K562 (cell line): ENCODE measurements at regions not wholly inside any gene's neighbourhood (a gene's known extent, or its start where the extent isn't known, plus 50 kb on each side); places are given as distances from the start of the nearest gene placed in this dataset.

Source experiments
- ATAC-seq: fragments of 200-7000 bp; cut with Tn5 transposase; 3 replicates; pipeline ENCODE4 v1.9.1; 2020; ENCODE audit warnings: moderate library complexity
- BruUV-seq: library from RNA; stranded (reverse); fragments of 400-500 nt; replicated peaks from 2 replicates; lab custom pipeline; 2021; lab: Mats Ljungman, UMichigan
- CTCF ChIA-PET: fragments of 300-600 bp; formaldehyde crosslinking; extraction: SDS; loops from one replicate; lab custom pipeline; 2021; ENCODE audit warnings: low intra/inter-chr PET ratio; lab: Yijun Ruan, JAX
- POLR2A ChIA-PET: fragments of 300-600, 350-650 bp; sonication (Branson Sonifier 250); formaldehyde crosslinking; extraction: SDS; loops from one replicate; lab custom pipeline; 2021; ENCODE audit warnings: antibody characterized with exemption, inconsistent platforms; lab: Yijun Ruan, JAX
- DNase-seq, 4 experiments: peaks; one replicate each; pipeline versions ENCODE4 v3.0.0 to v3.0.0-alpha.2; 2011 to 2018; ENCODE audit warnings: low spot score in 3 of 4, mixed read lengths in 3 of 4; ENCODE audit errors: extremely low read depth in 1 of 4
- FAIRE-seq: peaks from 2 replicates; lab custom pipeline; 2011; peaks lifted over from hg19 to GRCh38; lab: Jason Lieb, UNC
- H2AFZ ChIP-seq: 2 replicates; pipeline ENCODE4 v1.6.0; 2011; ENCODE audit warnings: low read depth, low read length, control low read depth, inconsistent platforms
- H3K27ac ChIP-seq: fragments of 200-600 bp; 3 replicates; pipeline ENCODE4 v1.8.0; 2011; ENCODE audit warnings: low read depth, mild to moderate bottlenecking, control low read depth, inconsistent platforms, low read length, moderate library complexity, mixed read lengths; ENCODE audit errors: extremely low read depth
- H3K27me3 ChIP-seq, 2 experiments: fragments of 300-600 bp in 1 of 2; 2 replicates in 1 of 2; 3 replicates in 1 of 2; pipeline versions ENCODE4 v1.6.0 to v1.8.0; 2011; ENCODE audit warnings: inconsistent platforms in 2 of 2, low read length in 2 of 2, mild to moderate bottlenecking in 1 of 2, mixed read lengths in 1 of 2, moderate library complexity in 1 of 2; ENCODE audit not compliant: control insufficient read depth in 2 of 2, insufficient read depth in 2 of 2
- H3K36me3 ChIP-seq: fragments of 300-600 bp; 3 replicates; pipeline ENCODE4 v1.8.0; 2011; ENCODE audit warnings: mild to moderate bottlenecking, low read length, inconsistent platforms; ENCODE audit not compliant: control insufficient read depth, insufficient read depth
- H3K4me1 ChIP-seq, 2 experiments: fragments of 200-600 bp in 1 of 2; replicated peaks in 1 of 2; 2 replicates in 1 of 2; 3 replicates in 1 of 2; pipeline versions ENCODE4 v1.5.1 to v1.8.0; 2011; ENCODE audit warnings: inconsistent platforms in 2 of 2, low read length in 2 of 2, mild to moderate bottlenecking in 1 of 2, mixed read lengths in 1 of 2, moderate library complexity in 1 of 2; ENCODE audit not compliant: control insufficient read depth in 2 of 2, insufficient read depth in 2 of 2
- H3K4me2 ChIP-seq: 2 replicates; pipeline ENCODE4 v1.6.1; 2011; ENCODE audit warnings: low read length, control low read depth, inconsistent platforms, mixed read lengths; ENCODE audit not compliant: insufficient read depth
- H3K4me3 ChIP-seq: fragments of 200-600 bp; sonication (generic), shearing (Covaris generic); 2 replicates; pipeline ENCODE4 v1.5.1; 2016; ENCODE audit warnings: control low read depth, inconsistent platforms
- H3K79me2 ChIP-seq: fragments of 200-600 bp; 3 replicates; pipeline ENCODE4 v1.8.0; 2011; ENCODE audit warnings: low read length, inconsistent platforms; ENCODE audit not compliant: control insufficient read depth, insufficient read depth
- H3K9ac ChIP-seq, 2 experiments: 2 replicates each; pipeline versions ENCODE4 v1.6.0 to v1.6.1; 2011; ENCODE audit warnings: low read depth in 2 of 2, low read length in 2 of 2, control low read depth in 1 of 2, inconsistent platforms in 1 of 2, mild to moderate bottlenecking in 1 of 2, mixed read lengths in 1 of 2; ENCODE audit not compliant: insufficient read depth in 1 of 2
- H3K9me1 ChIP-seq: one replicate; pipeline ENCODE4 v1.6.0; 2011; ENCODE audit warnings: inconsistent platforms, mild to moderate bottlenecking, low read length, moderate library complexity; ENCODE audit not compliant: control insufficient read depth, insufficient read depth
- H3K9me3 ChIP-seq: replicated peaks from 2 replicates; pipeline ENCODE4 v1.5.1; 2011; ENCODE audit warnings: low read depth, low read length, inconsistent platforms; ENCODE audit not compliant: control insufficient read depth, insufficient read depth
- H4K20me1 ChIP-seq: replicated peaks from 2 replicates; pipeline ENCODE4 v1.6.1; 2011; ENCODE audit warnings: low read length, inconsistent platforms, mixed read lengths; ENCODE audit not compliant: control insufficient read depth, insufficient read depth
- ASH1L ChIP-seq: fragments of 450-650 bp; IDR thresholded peaks from 2 replicates; pipeline ENCODE4 v1.6.1; 2018; ENCODE audit warnings: borderline replicate concordance, mild to moderate bottlenecking, low read depth; ENCODE audit not compliant: partially characterized antibody
- C11orf30 ChIP-seq: fragments of 450-650 bp; IDR thresholded peaks from 2 replicates; pipeline ENCODE4 v1.6.1; 2016; ENCODE audit warnings: low read depth, mild to moderate bottlenecking
- MAFG ChIP-seq: fragments of 450-650 bp; conservative IDR thresholded peaks from 2 replicates; pipeline ENCODE4 v1.6.1; 2016; ENCODE audit warnings: missing genetic modification characterization, missing compliant biosample characterization
- MAFK ChIP-seq: IDR thresholded peaks from 2 replicates; pipeline ENCODE4 v1.6.1; 2011; ENCODE audit warnings: low read length, improper control_type of control experiment
- SNRNP70 ChIP-seq: fragments of 200-400 bp; formaldehyde crosslinking; optimal IDR thresholded peaks from 2 replicates; pipeline ENCODE3; 2017; ENCODE audit warnings: low read depth, low read length
- ZNF316 ChIP-seq: fragments of 450-650 bp; IDR thresholded peaks from 2 replicates; pipeline ENCODE4 v1.6.1; 2016
- WGBS: fragments of 100-300 bp; shearing (Covaris generic); methylation state at CpG from one replicate; pipeline ENCODE4 v1.1.6; 2016; ENCODE audit warnings: low coverage, mixed read lengths; ENCODE audit not compliant: insufficient coverage; ENCODE audit errors: missing lambda C conversion rate; 5-methylcytosine and 5-hydroxymethylcytosine counted together
- in situ Hi-C: fragments of 300-500 bp; cut with MboI; formaldehyde crosslinking; loops from 4 replicates; pipeline ENCODE4 v1.15.0; 2018; ENCODE audit warnings: inconsistent platforms, mixed read lengths
- intact Hi-C: fragments of 100-400 bp; cut with micrococcal nuclease; formaldehyde crosslinking; loops from 2 replicates; pipeline ENCODE4 v1.14.2; 2022
- TF ChIP-seq, protein P1 (sequence below), 2 experiments: IDR thresholded peaks in 1 of 2; conservative IDR thresholded peaks in 1 of 2; 2 replicates each; pipeline ENCODE4 v1.6.1; 2016; ENCODE audit warnings: low read depth in 2 of 2, mild to moderate bottlenecking in 1 of 2, missing compliant biosample characterization in 1 of 2, missing genetic modification characterization in 1 of 2, moderate library complexity in 1 of 2
- TF ChIP-seq, protein P2 (sequence below): IDR thresholded peaks from 2 replicates; pipeline ENCODE4 v1.6.1; 2011; ENCODE audit warnings: borderline replicate concordance, low read depth, mild to moderate bottlenecking, moderate library complexity, low read length; ENCODE audit not compliant: insufficient read depth, poor library complexity, severe bottlenecking

DNA sequence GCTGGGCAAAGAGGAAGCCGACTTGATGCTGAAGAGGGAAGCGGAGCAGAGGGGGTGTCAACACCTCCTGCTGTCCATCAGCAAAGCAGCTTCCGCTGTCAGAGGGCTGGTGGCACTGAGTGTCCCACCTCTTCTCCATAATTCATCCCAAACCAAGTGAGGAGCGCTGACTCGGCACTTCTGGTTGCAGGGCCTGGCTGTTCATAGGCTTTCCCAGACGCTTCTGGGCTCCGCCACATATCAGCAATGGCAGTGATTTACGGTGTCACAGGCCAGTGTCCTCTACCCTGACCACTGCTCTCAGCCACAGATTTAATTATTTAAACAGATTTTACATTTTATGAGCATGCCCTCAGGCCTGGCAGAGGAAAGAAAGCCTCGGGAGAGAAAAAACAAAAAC lies 70.1 kb upstream of the TENM4 start:
- no peaks in the 10 kb centered on the region for H3K9me1 ChIP-seq
- H3K27me3 ChIP-seq: no peaks in the 10 kb centered on the region
- ChIA-PET POLR2A (no interaction called here), CTCF (no interaction called here)
- WGBS: 0% methylated on average over 7 of the region's 9 CpGs
- intact Hi-C loops (no loop called here), in situ Hi-C loops (no loop called here)
- ATAC-seq (no peak), DNase-seq (no peak), FAIRE-seq (no peak)
- H3K36me3 ChIP-seq: no peaks in the 10 kb centered on the region
- H4K20me1 ChIP-seq: no peaks in the 10 kb centered on the region
- H3K27ac ChIP-seq: no peak overlapping the region
- H3K4me1 ChIP-seq: no peaks in the 10 kb centered on the region
- H3K9ac ChIP-seq: no peak overlapping the region
- no peak overlapping the region for H2AFZ ChIP-seq
- no peaks in the 10 kb centered on the region for H3K79me2 ChIP-seq
- TF ChIP-seq ASH1L (no peak), MAFK (peak; percentile 56), C11orf30 (peak; percentile 52), ZNF316 (0 out of 2 replicates have a peak, but pooled peaks have one; percentile 31), MAFG (tag) (0 out of 2 replicates have a peak, but pooled peaks have one; percentile 29), SNRNP70 (no peak)
- TF ChIP-seq, protein P1, sequence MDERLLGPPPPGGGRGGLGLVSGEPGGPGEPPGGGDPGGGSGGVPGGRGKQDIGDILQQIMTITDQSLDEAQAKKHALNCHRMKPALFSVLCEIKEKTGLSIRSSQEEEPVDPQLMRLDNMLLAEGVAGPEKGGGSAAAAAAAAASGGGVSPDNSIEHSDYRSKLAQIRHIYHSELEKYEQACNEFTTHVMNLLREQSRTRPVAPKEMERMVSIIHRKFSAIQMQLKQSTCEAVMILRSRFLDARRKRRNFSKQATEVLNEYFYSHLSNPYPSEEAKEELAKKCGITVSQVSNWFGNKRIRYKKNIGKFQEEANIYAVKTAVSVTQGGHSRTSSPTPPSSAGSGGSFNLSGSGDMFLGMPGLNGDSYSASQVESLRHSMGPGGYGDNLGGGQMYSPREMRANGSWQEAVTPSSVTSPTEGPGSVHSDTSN (CRISPR knock-in tag; IDR thresholded peaks at IDR 0.05; ENCODE audit: low read depth): no peak
- TF ChIP-seq, protein P1 (tag; conservative IDR thresholded peaks at IDR 0.05; ENCODE audit: low read depth): 0 out of 2 replicates have a peak, but pooled peaks have one; percentile 10
- TF ChIP-seq, protein P2, sequence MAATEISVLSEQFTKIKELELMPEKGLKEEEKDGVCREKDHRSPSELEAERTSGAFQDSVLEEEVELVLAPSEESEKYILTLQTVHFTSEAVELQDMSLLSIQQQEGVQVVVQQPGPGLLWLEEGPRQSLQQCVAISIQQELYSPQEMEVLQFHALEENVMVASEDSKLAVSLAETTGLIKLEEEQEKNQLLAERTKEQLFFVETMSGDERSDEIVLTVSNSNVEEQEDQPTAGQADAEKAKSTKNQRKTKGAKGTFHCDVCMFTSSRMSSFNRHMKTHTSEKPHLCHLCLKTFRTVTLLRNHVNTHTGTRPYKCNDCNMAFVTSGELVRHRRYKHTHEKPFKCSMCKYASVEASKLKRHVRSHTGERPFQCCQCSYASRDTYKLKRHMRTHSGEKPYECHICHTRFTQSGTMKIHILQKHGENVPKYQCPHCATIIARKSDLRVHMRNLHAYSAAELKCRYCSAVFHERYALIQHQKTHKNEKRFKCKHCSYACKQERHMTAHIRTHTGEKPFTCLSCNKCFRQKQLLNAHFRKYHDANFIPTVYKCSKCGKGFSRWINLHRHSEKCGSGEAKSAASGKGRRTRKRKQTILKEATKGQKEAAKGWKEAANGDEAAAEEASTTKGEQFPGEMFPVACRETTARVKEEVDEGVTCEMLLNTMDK: no peak
- TF ChIP-seq, all 486 proteins: peak for 5
- BruUV-seq: no TSS peak
- H3K4me2 ChIP-seq: no peak overlapping the region
- H3K9me3 ChIP-seq: no peaks in the 10 kb centered on the region
- no peak overlapping the region for H3K4me3 ChIP-seq
